ENCODE measurements at regions not wholly inside any gene's neighbourhood (a gene's known extent, or its start where the extent isn't known, plus 50 kb on each side); places are given as distances from the start of the nearest gene placed in this dataset.

DNA sequence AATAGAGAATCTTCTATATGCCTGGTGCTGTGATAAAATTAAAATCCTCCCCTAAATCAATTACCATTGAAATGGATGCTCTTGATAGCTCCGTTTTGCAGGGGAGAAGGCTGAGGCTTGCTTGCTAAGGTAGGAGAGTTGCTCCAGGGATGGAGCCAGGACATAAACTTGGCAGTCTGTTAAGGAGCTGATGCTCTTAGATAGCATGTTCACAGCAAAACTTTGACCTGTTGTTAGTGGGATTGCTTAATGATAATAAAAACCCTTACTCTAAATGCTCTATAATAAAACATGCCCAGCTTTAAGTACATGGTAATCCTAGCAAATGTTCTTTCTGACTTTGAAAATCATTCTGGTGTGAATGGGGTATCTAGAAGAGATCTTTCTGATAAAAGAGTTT is 228.4 kb upstream of the JAG1 start:
- DNase-seq (ENCODE audit: low read depth in 1 of 2, low spot score in 2 of 2): no peak
- Histone ChIP-seq H4K8ac (ENCODE audit: extremely low read depth, insufficient read depth, low read length) (no peak overlapping the region), H3K23me2 (ENCODE audit: low read depth, low read length) (no peaks in the 10 kb centered on the region), H3K4me3 (ENCODE audit: extremely low read depth in 1 of 4, insufficient read depth in 2 of 4, low read depth in 3 of 4, low read length in 4 of 4) (no peak overlapping the region), H3K4ac (replicated peaks; ENCODE audit: insufficient read length, low read depth, low read length) (no peak overlapping the region), H4K5ac (ENCODE audit: insufficient read length, low read depth, low read length) (no peak overlapping the region), H3K79me2 (ENCODE audit: control insufficient read depth in 1 of 2, insufficient read depth in 2 of 2, low read length in 2 of 2) (no peaks in the 10 kb centered on the region), H2BK12ac (ENCODE audit: low read depth, low read length) (no peak overlapping the region), H2AK5ac (ENCODE audit: low read depth, low read length) (no peak overlapping the region), H2BK120ac (replicated peaks; ENCODE audit: low read depth, low read length) (no peak overlapping the region), H3K23ac (ENCODE audit: insufficient read length) (no peak overlapping the region), H3K18ac (ENCODE audit: extremely low read depth, low read length) (no peak overlapping the region), H3K4me2 (ENCODE audit: insufficient read depth in 1 of 2, low read depth in 2 of 2, low read length in 2 of 2) (no peak overlapping the region), H4K20me1 (replicated peaks in 1 of 2; ENCODE audit: control insufficient read depth in 1 of 2, insufficient read depth in 2 of 2, low read length in 2 of 2) (no peaks in the 10 kb centered on the region), H2BK15ac (ENCODE audit: low read length) (no peak overlapping the region), H3K79me1 (ENCODE audit: low read depth, low read length) (no peaks in the 10 kb centered on the region), H3K27ac (ENCODE audit: low read depth, low read length) (no peak overlapping the region), H3K9ac (replicated peaks in 1 of 4; ENCODE audit: extremely low read depth in 1 of 4, low read depth in 3 of 4, low read length in 3 of 4) (no peak overlapping the region), H4K91ac (replicated peaks; ENCODE audit: insufficient read length, low read length) (no peak overlapping the region), H3K14ac (ENCODE audit: insufficient read length) (no peak overlapping the region), H2BK20ac (ENCODE audit: low read length) (no peak overlapping the region), H2BK5ac (ENCODE audit: low read depth, low read length) (no peak overlapping the region), H2AFZ (ENCODE audit: low read length) (no peak overlapping the region), H3K56ac (replicated peaks; ENCODE audit: insufficient read length, low read depth, low read length) (no peak overlapping the region), H3K36me3 (ENCODE audit: control insufficient read depth in 2 of 4, insufficient read depth in 4 of 4, low read length in 3 of 4) (no peaks in the 10 kb centered on the region), H3K9me3 (ENCODE audit: insufficient read depth in 2 of 2, low read depth in 1 of 2, low read length in 1 of 2) (no peaks in the 10 kb centered on the region), H3K27me3 (replicated peaks in 1 of 4; ENCODE audit: control insufficient read depth in 3 of 4, extremely low read depth in 1 of 4, insufficient read depth in 3 of 4, low read length in 3 of 4) (no peaks in the 10 kb centered on the region), H3K4me1 (replicated peaks in 1 of 4; ENCODE audit: control insufficient read depth in 3 of 4, insufficient read depth in 4 of 4, low read length in 3 of 4) (no peaks in the 10 kb centered on the region)
- no peak for FAIRE-seq
- ChIA-PET CTCF (ENCODE audit: partially characterized antibody) (interaction anchor here (1.1 to 1.6 kb wide), 2 partner anchors 18 to 206 kb away, joined by 3 read pairs; no protein-coding TSS in a partner anchor), POLR2A (ENCODE audit: partially characterized antibody) (no interaction called here)
- 73% methylated on average over 1 of the region's 1 CpG; no CpG with 5 or more reads in 1 of the 2 experiments for WGBS, 2 experiments (ENCODE audit: extremely low coverage in 1 of 2, insufficient coverage in 1 of 2, insufficient read length in 1 of 2, insufficient replicate concordance in 2 of 2, low coverage in 1 of 2, low lambda C conversion rate in 2 of 2, missing lambda C conversion rate in 1 of 2)
- TF ChIP-seq CHD2 (IDR thresholded peaks at IDR 0.05; ENCODE audit: low read length): no peak
- no peak for TF ChIP-seq GABPA (IDR thresholded peaks at IDR 0.05; ENCODE audit: borderline replicate concordance, insufficient read depth, low read length)
- no peak for TF ChIP-seq TBP (IDR thresholded peaks at IDR 0.05; ENCODE audit: low read depth, low read length)
- TF ChIP-seq CEBPB (IDR thresholded peaks at IDR 0.05; ENCODE audit: low read depth, low read length): no peak
- no peak for TF ChIP-seq JUN (IDR thresholded peaks at IDR 0.05; ENCODE audit: low read depth, low read length)
- TF ChIP-seq POLR2A (IDR thresholded peaks at IDR 0.05; ENCODE audit: control extremely low read depth in 1 of 2, low read depth in 2 of 2, low read length in 2 of 2): no peak
- TF ChIP-seq CBX8 (IDR thresholded peaks at IDR 0.05; ENCODE audit: borderline replicate concordance, low read depth, low read length): no peak
- TF ChIP-seq GTF2F1 (IDR thresholded peaks at IDR 0.05; ENCODE audit: borderline replicate concordance, low read depth, low read length): no peak
- no peak for TF ChIP-seq SIRT6 (IDR thresholded peaks at IDR 0.05; ENCODE audit: low read length)
- no peak for TF ChIP-seq SP1 (IDR thresholded peaks at IDR 0.05; ENCODE audit: low read depth, low read length)
- no peak for TF ChIP-seq RBBP5 (IDR thresholded peaks at IDR 0.05; ENCODE audit: borderline replicate concordance, low read depth, low read length)
- no peak for TF ChIP-seq MAX (IDR thresholded peaks at IDR 0.05)
- no peak for TF ChIP-seq SP4 (IDR thresholded peaks at IDR 0.05; ENCODE audit: low read length)
- TF ChIP-seq NRF1 (IDR thresholded peaks at IDR 0.05; ENCODE audit: low read depth, low read length): no peak
- no peak for TF ChIP-seq USF2 (IDR thresholded peaks at IDR 0.05; ENCODE audit: low read length)

Measured in H1 (cell line).